ENCODE measurements at regions not wholly inside any gene's neighbourhood (a gene's known extent, or its start where the extent isn't known, plus 50 kb on each side); places are given as distances from the start of the nearest gene placed in this dataset.
A peak's percentile ranks its signal among the peaks of the same experiment; 100 is the strongest.
"Not testable (repeated sequence)": the region's sequence is repeated elsewhere in the genome, so short reads cannot be mapped to it uniquely, and the experiment has no call there.

DNA sequence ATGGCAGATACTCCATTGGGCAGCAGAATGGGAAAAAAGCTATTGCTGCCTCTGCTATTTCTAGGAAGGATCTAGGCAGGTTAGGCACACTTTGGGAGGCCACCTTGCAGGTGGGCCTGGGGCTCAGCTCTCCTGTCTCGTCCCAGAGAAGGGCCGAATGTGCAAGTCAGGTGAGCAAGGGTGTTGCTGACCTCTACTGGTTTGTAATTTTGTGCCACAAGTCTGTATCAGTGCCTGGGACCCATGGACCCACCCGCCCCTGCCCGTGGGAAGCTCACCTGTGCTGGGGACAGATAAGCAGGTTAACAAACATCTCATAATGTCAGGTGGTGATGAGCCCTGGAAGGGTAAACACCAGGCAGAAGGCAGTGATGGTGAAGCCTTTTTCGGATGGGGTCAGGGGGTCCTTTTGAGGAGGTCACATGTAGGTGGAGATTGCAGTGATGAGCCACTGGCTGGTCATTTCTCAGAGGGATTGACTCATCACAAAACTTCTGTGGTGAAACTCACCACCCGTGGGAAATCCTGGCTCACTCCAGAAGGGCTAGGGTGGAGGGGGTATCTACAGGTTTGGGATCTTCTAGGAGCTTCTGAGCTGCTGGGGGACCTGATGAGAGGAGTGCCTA lies 161.3 kb downstream of the KLF13 start:
- no peak for DNase-seq (ENCODE audit: low spot score)

DNA sequence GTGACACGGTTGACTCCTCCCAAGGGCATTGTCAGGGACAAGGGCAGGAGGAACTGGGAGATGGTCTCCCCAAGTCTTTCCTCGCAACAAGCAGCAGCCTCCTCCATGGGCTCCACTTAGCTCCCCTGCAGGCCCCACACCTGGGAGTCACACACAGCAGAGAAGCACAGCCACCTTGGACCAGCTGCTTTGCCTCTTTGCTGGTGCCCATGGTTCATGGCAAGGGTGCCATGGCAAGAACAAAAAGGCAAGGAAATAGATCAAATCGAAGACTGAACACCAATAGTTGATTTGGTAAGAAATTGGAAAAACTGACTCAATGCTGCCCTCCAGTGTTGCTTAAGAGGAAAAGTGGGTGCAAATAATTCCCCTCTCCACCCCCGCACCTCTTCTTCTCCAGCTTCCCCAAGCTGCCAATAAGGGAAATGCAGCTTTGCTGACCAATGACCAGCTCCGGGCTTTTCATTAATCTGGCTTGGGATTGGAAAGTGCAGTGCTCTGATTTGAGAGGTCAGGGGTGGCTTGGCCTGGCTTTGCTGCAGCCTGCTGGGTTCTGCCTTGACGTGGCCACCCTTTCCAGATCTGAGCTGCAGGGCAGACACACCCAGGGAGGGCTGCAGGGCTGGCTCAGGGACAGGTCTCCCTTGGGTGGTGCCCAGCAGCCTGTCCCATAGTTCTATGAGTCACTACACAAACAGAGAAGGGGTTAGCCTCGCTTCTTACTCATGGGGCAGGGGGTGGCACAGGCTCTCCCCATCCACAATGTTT lies 162.0 kb downstream of the KLF13 start:
- DNase-seq (ENCODE audit: low spot score) = peak; percentile 94

DNA sequence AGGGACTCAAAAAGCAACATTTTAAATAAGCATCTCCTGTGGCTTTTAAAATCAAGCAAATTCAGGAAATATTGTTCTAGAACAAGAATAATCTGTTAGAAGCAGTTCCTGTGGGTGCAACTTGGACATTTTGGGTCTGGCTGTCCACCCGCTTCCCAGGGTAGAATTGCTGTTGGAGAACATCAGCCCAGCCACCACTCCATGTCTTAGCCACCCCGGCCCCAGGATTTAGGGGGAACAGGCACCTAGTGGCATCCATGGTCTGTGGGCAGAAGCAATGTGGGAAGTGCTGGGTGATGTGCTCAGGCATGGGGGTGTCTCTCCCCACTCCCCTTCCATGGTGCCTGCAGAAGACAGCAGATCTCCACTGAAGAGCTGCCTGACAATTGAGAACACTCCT lies 162.6 kb downstream of the KLF13 start:
- DNase-seq (ENCODE audit: low spot score) = no peak

DNA sequence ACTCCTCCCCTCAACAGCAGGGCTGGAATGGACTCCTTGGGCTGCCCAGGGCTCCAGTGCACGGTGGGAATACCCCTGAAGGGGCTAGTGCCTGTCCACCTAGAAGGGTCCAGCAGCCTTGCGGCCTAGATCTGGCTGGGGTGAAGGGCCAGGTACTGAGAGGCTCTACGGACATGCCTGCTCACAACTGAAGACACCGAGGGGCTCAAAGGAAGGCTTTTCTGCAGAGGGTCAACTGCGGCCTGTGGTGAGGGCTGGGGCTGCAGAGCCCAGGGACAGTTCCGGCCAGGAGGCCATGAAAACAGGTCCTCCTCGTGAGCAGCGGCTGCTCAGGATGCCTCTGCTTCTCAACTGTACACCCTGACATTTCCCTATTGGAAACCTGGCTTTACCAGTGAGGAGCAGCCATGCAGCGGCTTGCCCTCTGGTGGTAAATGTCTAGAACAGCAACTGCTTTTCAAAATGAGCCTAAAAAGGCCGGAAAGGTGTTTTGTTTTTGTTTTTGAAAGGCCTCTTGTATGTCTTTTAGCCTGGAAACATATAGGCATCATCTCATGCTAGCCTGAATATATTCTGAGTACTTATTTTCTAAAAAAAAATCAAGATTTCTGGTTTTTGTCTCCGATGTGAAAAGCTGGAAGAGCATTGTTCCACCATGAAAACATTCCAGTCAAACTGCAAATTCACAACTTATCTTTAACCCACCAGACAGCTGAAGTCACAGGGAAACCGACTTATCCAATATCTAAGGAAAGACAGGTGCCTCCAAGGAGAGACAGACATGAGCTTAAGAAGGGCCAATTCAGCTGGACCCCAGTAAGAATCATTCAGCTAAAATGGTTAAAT lies 163.4 kb downstream of the KLF13 start:
- DNase-seq (ENCODE audit: low spot score) = peak; percentile 76

DNA sequence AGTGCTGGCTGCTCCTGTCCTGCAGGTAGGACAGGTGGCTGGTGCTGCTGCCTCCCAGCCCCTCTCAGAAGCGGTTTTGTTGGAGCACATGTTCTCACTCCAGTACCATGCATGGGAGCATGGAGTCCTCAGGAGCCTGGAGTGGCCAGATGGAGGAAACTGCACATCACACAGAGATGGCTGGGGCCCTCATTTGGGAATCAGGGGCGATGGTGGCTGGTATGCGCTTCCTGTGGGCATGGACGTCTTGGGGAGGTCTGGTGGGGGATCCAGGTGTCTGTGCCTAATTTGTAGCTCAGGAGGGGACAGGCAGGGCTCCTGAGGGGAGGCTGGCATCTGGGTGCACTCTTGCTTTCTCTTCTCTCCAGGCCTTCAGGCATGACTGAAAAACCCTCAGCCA lies 168.2 kb downstream of the KLF13 start:
- DNase-seq (ENCODE audit: low spot score) = no peak

- no peak for DNase-seq (ENCODE audit: low spot score)
These were observed 168.6 kb downstream of the KLF13 start for GRCh38 chr15:31495281-31495680.

- DNase-seq (ENCODE audit: low spot score) = no peak
These were observed 171.2 kb downstream of the KLF13 start for GRCh38 chr15:31497838-31498237.

GRCh38 chr15:31498329-31498728 lies 171.7 kb downstream of the KLF13 start:
- peak; percentile 7 for DNase-seq (ENCODE audit: low spot score)

DNA sequence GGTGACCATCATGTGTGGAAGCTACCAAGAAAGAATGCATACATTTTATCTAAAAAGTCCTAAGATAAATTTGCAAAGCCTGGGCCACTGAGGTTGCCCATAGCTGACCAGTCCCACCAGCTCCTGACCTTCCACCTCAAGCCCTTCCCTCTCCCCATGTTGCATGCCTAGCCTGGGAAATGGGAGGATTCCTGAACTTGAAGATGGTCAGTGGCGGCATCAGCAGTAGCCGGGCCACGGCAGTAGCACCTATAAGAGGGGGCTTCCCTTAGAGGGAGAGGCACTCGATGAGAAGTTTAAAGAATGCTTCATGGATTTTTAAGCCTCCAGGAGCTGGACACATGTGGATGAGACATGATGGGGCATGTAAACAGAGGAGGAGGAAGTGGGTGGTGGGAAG lies 172.1 kb downstream of the KLF13 start:
- no peak for DNase-seq (ENCODE audit: low spot score)

DNA sequence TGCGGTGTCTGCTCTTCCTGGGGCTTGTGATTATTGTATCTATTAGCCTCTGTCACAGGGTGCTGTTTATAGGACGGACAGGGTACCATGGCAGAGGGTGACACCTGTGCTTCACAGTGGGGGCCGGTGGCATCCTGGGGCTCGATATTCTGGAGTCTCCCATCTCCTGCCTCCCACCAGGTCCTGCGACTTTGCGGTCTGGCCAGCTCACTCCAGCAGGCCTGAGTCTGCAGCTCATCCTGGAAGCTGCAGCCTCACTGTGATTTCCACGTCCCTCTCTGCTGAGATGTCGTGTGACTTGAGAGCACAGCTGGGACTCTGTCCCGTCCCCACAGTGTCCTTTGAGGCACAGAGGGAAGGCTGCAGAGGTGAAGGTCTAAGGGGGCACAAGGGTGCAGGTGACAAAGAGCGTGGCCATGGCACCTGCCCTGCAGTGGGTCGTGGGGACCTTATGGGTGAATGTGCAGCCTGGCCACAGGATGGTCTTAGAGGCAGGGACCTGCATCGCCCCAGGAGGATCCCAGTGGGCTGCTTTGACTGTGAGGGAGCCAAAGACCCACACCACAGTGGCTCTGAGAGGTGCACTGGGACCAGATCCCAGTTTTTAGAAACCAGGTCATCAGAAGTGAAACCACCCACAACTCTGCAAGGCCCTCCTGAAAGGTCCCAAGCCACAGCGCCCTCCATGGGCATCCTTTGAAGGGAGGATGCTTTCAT lies 172.8 kb downstream of the KLF13 start:
- DNase-seq (ENCODE audit: low spot score) = no peak

GRCh38 chr15:31499953-31500765 lies 173.5 kb downstream of the KLF13 start:
- no peak for DNase-seq (ENCODE audit: low spot score)

- DNase-seq (ENCODE audit: low spot score) = no peak
These were observed 174.3 kb downstream of the KLF13 start for GRCh38 chr15:31500766-31501449.

GRCh38 chr15:31501536-31502157 lies 175.0 kb downstream of the KLF13 start:
- DNase-seq (ENCODE audit: low spot score) = no peak

DNA sequence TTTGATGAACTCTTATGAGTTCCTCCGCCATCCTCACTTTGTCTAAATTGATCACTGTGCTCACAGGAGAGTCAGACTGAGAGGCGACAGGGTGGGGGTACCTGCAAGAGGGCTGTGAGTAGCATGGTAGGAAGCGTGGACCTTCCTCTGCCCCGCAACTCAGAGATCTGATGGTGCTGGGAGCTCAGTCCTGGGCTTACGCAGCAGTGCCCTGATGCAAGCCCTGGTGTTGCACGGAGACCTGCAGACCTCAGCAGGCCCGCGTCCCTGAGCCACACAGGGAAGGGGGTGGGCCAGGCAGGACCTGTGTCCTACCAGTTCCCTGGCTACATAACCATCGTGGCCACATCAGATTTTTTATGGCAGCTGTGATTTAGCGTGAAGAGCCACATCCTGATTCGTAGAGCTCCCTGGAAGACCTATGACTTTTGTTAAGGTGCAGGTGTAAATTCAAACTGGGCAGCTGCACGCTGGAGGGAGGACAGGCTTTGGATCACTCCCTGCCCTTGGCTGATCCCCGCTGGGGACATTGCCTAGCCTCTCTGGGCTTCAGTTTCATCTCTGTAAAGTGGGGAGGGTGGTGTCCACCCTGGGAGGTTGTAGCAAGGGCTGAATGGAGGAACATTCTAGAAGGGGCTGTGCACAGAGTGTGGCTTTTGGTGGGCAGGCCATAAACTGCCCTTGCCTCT lies 176.1 kb downstream of the KLF13 start:
- no peak for DNase-seq (ENCODE audit: low spot score)

DNA sequence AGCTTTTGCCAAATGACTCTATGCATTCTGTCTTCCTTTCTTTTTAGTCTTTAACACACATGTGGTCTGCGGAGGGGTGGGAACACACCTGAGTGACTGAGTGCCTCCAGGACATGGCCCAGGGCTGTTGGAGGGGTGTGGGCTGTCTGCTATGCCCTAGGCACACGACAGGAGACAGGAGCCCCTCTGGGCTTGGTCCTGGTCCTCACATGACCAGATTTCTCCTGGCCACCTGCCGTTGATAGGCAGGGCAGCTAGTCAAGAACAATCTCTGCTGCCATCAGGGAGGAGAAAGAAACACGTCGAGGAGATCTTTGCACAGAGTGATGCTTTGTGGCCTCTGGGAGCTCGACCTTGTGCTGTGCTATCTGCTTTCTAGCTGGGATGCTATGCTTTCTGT lies 176.6 kb downstream of the KLF13 start:
- no peak for DNase-seq (ENCODE audit: low spot score)

- no peak for DNase-seq (ENCODE audit: low spot score)
These were observed 177.3 kb downstream of the KLF13 start for GRCh38 chr15:31503758-31504461.

DNA sequence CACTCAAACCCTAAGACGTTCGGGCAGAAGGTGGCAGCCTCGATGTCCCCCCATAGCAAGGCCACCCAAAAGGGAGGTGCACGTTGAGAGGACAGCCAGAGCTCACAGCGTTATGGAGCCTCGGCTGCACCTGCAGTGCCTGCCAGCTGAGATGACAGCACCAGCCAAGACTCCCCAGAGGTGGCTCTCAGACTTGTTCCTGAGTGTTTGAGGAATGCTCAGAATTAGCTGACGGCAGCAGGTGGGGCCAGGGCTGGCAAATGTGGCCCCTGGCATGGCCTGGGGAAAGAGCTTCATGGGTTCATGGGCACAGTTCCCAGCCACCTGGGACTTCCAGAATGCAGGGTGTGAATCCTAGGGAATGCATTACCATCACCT lies 177.8 kb downstream of the KLF13 start:
- no peak for DNase-seq (ENCODE audit: low spot score)

DNA sequence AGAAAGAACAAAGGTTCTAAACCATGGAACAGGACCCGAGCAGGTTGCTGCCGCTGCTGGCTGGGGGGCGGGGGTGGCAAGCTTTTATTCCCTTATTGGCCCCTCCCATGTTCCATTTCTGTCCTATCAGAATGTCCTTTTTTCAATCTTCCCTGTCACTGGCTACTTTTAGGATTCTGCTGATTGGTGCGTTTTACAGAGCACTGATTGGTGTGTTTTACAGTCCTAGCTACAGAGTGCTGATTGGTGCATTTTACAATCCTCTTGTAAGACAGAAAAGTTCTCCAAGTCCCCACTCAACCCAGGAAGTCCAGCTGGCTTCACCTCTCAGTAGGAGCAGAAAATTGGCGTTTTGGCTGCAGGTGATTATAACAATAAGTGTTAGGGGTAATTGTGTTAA lies 180.9 kb downstream of the KLF13 start:
- DNase-seq (ENCODE audit: low spot score) = not testable (repeated sequence)

GRCh38 chr15:31508656-31509055 lies 182.0 kb downstream of the KLF13 start:
- DNase-seq (ENCODE audit: low spot score) = no peak
